ENCODE measurements at regions not wholly inside any gene's neighbourhood (a gene's known extent, or its start where the extent isn't known, plus 50 kb on each side); places are given as distances from the start of the nearest gene placed in this dataset.

GRCh38 chr11:16613262-16613511 lies 125.3 kb upstream of the C11orf58 start:
- H2BK120ac ChIP-seq (ENCODE audit: insufficient read depth, low read length, poor library complexity), result no peak overlapping the region
- H3K79me2 ChIP-seq (ENCODE audit: control insufficient read depth, insufficient read depth, low read length, poor library complexity), result no peaks in the 10 kb centered on the region
- H3K4me1 ChIP-seq (ENCODE audit: control insufficient read depth in 1 of 2, insufficient read depth in 2 of 2, low read length in 2 of 2), result peaks cover 3 to 5% of the 10 kb centered on the region in 2 experiments
- no peak overlapping the region for H2AK5ac ChIP-seq (ENCODE audit: low read length)
- no peaks in the 10 kb centered on the region for H3K9me3 ChIP-seq (ENCODE audit: insufficient read depth, low read depth, low read length)
- no peak overlapping the region for H3K18ac ChIP-seq (ENCODE audit: low read length)
- peak overlapping the region; percentile 56 for H3K4me3 ChIP-seq (ENCODE audit: low read depth, low read length)
- H2BK12ac ChIP-seq (ENCODE audit: low read length), result no peak overlapping the region
- H4K12ac ChIP-seq (ENCODE audit: low read depth, low read length), result no peak overlapping the region
- H3K9ac ChIP-seq (ENCODE audit: low read length), result no peak overlapping the region
- no peaks in the 10 kb centered on the region for H3K36me3 ChIP-seq (ENCODE audit: control insufficient read depth in 1 of 2, insufficient read depth in 2 of 2, low read length in 2 of 2)
- H3K4ac ChIP-seq (ENCODE audit: low read depth, low read length), result no peak overlapping the region
- H3K79me1 ChIP-seq (ENCODE audit: low read length), result no peaks in the 10 kb centered on the region
- H3K27me3 ChIP-seq (ENCODE audit: insufficient read depth, low read length), result peaks cover 42% of the 10 kb centered on the region
- no CpG with 5 or more reads among the region's 13 CpGs for WGBS (ENCODE audit: extremely low coverage, insufficient coverage, insufficient read length)
- no peak overlapping the region for H4K8ac ChIP-seq (ENCODE audit: low read depth, low read length)
- H3K4me2 ChIP-seq (ENCODE audit: low read length), result peak overlapping the region; percentile 83
- H4K91ac ChIP-seq (ENCODE audit: low read depth, low read length), result no peak overlapping the region
- H2AFZ ChIP-seq (ENCODE audit: insufficient read depth, low read length, poor library complexity), result no peak overlapping the region
- DNase-seq, result no peak
- no peak overlapping the region for H3K27ac ChIP-seq (ENCODE audit: low read depth, low read length)
- no peak overlapping the region for H2BK5ac ChIP-seq (ENCODE audit: low read depth, low read length, poor library complexity)
- H3K23ac ChIP-seq (ENCODE audit: low read length), result no peak overlapping the region
- no peak overlapping the region for H3K14ac ChIP-seq (ENCODE audit: low read length)

GRCh38 chr11:16612566-16613261 lies 125.7 kb upstream of the C11orf58 start:
- Histone ChIP-seq H3K4me2 (ENCODE audit: low read length) (peak overlapping the region; percentile 83), H4K8ac (ENCODE audit: low read depth, low read length) (no peak overlapping the region), H3K23ac (ENCODE audit: low read length) (no peak overlapping the region), H3K14ac (ENCODE audit: low read length) (no peak overlapping the region), H3K79me1 (ENCODE audit: low read length) (no peaks in the 10 kb centered on the region), H2BK120ac (ENCODE audit: insufficient read depth, low read length, poor library complexity) (no peak overlapping the region), H2BK5ac (ENCODE audit: low read depth, low read length, poor library complexity) (no peak overlapping the region), H3K36me3 (ENCODE audit: control insufficient read depth in 1 of 2, insufficient read depth in 2 of 2, low read length in 2 of 2) (no peaks in the 10 kb centered on the region), H4K91ac (ENCODE audit: low read depth, low read length) (no peak overlapping the region), H2BK12ac (ENCODE audit: low read length) (no peak overlapping the region), H3K4me3 (ENCODE audit: low read depth, low read length) (no peak overlapping the region), H3K27ac (ENCODE audit: low read depth, low read length) (no peak overlapping the region), H3K27me3 (ENCODE audit: insufficient read depth, low read length) (peaks cover 44% of the 10 kb centered on the region), H3K9me3 (ENCODE audit: insufficient read depth, low read depth, low read length) (no peaks in the 10 kb centered on the region), H3K4me1 (ENCODE audit: control insufficient read depth in 1 of 2, insufficient read depth in 2 of 2, low read length in 2 of 2) (peaks cover 5 to 8% of the 10 kb centered on the region in 2 experiments), H2AK5ac (ENCODE audit: low read length) (no peak overlapping the region), H3K4ac (ENCODE audit: low read depth, low read length) (no peak overlapping the region), H2AFZ (ENCODE audit: insufficient read depth, low read length, poor library complexity) (no peak overlapping the region), H3K9ac (ENCODE audit: low read length) (no peak overlapping the region), H3K79me2 (ENCODE audit: control insufficient read depth, insufficient read depth, low read length, poor library complexity) (no peaks in the 10 kb centered on the region), H4K12ac (ENCODE audit: low read depth, low read length) (no peak overlapping the region), H3K18ac (ENCODE audit: low read length) (no peak overlapping the region)
- WGBS (ENCODE audit: extremely low coverage, insufficient coverage, insufficient read length), result no CpG with 5 or more reads among the region's 26 CpGs
- DNase-seq, result no peak

GRCh38 chr11:16611926-16612565 lies 126.4 kb upstream of the C11orf58 start:
- Histone ChIP-seq H4K91ac (ENCODE audit: low read depth, low read length) (no peak overlapping the region), H2AFZ (ENCODE audit: insufficient read depth, low read length, poor library complexity) (no peak overlapping the region), H2BK5ac (ENCODE audit: low read depth, low read length, poor library complexity) (no peak overlapping the region), H3K9me3 (ENCODE audit: insufficient read depth, low read depth, low read length) (no peaks in the 10 kb centered on the region), H3K27ac (ENCODE audit: low read depth, low read length) (no peak overlapping the region), H3K79me2 (ENCODE audit: control insufficient read depth, insufficient read depth, low read length, poor library complexity) (no peaks in the 10 kb centered on the region), H2BK120ac (ENCODE audit: insufficient read depth, low read length, poor library complexity) (no peak overlapping the region), H3K14ac (ENCODE audit: low read length) (no peak overlapping the region), H3K18ac (ENCODE audit: low read length) (no peak overlapping the region), H3K36me3 (ENCODE audit: control insufficient read depth in 1 of 2, insufficient read depth in 2 of 2, low read length in 2 of 2) (no peaks in the 10 kb centered on the region), H3K4me3 (ENCODE audit: low read depth, low read length) (no peak overlapping the region), H3K23ac (ENCODE audit: low read length) (no peak overlapping the region), H3K4ac (ENCODE audit: low read depth, low read length) (no peak overlapping the region), H3K27me3 (ENCODE audit: insufficient read depth, low read length) (peaks cover 49% of the 10 kb centered on the region), H2BK12ac (ENCODE audit: low read length) (no peak overlapping the region), H3K4me1 (ENCODE audit: control insufficient read depth in 1 of 2, insufficient read depth in 2 of 2, low read length in 2 of 2) (peaks cover 5 to 11% of the 10 kb centered on the region in 2 experiments), H2AK5ac (ENCODE audit: low read length) (no peak overlapping the region), H4K12ac (ENCODE audit: low read depth, low read length) (no peak overlapping the region), H3K9ac (ENCODE audit: low read length) (no peak overlapping the region), H4K8ac (ENCODE audit: low read depth, low read length) (no peak overlapping the region), H3K4me2 (ENCODE audit: low read length) (no peak overlapping the region), H3K79me1 (ENCODE audit: low read length) (no peaks in the 10 kb centered on the region)
- no CpG with 5 or more reads among the region's 11 CpGs for WGBS (ENCODE audit: extremely low coverage, insufficient coverage, insufficient read length)
- DNase-seq, result no peak

- Histone ChIP-seq H3K4me3 (ENCODE audit: low read depth, low read length) (no peak overlapping the region), H3K79me2 (ENCODE audit: control insufficient read depth, insufficient read depth, low read length, poor library complexity) (no peaks in the 10 kb centered on the region), H3K36me3 (ENCODE audit: control insufficient read depth in 1 of 2, insufficient read depth in 2 of 2, low read length in 2 of 2) (no peaks in the 10 kb centered on the region), H3K14ac (ENCODE audit: low read length) (no peak overlapping the region), H2AFZ (ENCODE audit: insufficient read depth, low read length, poor library complexity) (no peak overlapping the region), H2BK12ac (ENCODE audit: low read length) (no peak overlapping the region), H3K4ac (ENCODE audit: low read depth, low read length) (no peak overlapping the region), H3K23ac (ENCODE audit: low read length) (no peak overlapping the region), H4K91ac (ENCODE audit: low read depth, low read length) (no peak overlapping the region), H2BK120ac (ENCODE audit: insufficient read depth, low read length, poor library complexity) (no peak overlapping the region), H3K9ac (ENCODE audit: low read length) (no peak overlapping the region), H3K27ac (ENCODE audit: low read depth, low read length) (no peak overlapping the region), H3K18ac (ENCODE audit: low read length) (no peak overlapping the region), H4K12ac (ENCODE audit: low read depth, low read length) (no peak overlapping the region), H2AK5ac (ENCODE audit: low read length) (no peak overlapping the region), H3K4me1 (ENCODE audit: control insufficient read depth in 1 of 2, insufficient read depth in 2 of 2, low read length in 2 of 2) (peaks cover 5 to 11% of the 10 kb centered on the region in 2 experiments), H3K79me1 (ENCODE audit: low read length) (no peaks in the 10 kb centered on the region), H3K27me3 (ENCODE audit: insufficient read depth, low read length) (peaks cover 55% of the 10 kb centered on the region), H3K4me2 (ENCODE audit: low read length) (no peak overlapping the region), H3K9me3 (ENCODE audit: insufficient read depth, low read depth, low read length) (no peaks in the 10 kb centered on the region), H2BK5ac (ENCODE audit: low read depth, low read length, poor library complexity) (no peak overlapping the region), H4K8ac (ENCODE audit: low read depth, low read length) (no peak overlapping the region)
- no peak for DNase-seq
- no CpG with 5 or more reads among the region's 14 CpGs for WGBS (ENCODE audit: extremely low coverage, insufficient coverage, insufficient read length)
Measured at GRCh38 chr11:16611401-16611921, 127.0 kb upstream of the C11orf58 start.
